GM12864 (cell line): ENCODE measurements at regions not wholly inside any gene's neighbourhood (a gene's known extent, or its start where the extent isn't known, plus 50 kb on each side); places are given as distances from the start of the nearest gene placed in this dataset.

Source experiments
- DNase-seq: peaks from one replicate; pipeline ENCODE4 v3.0.0-alpha.2; 2011; ENCODE audit warnings: low read depth
- H3K4me3 ChIP-seq: 2 replicates; pipeline ENCODE4 v1.5.1; 2011; ENCODE audit warnings: mild to moderate bottlenecking, low read depth, low read length, control low read depth
- CTCF ChIP-seq: IDR thresholded peaks from 2 replicates; pipeline ENCODE4 v1.5.1; 2011; ENCODE audit warnings: low read depth, mild to moderate bottlenecking, moderate library complexity, low read length, control low read depth, inconsistent platforms; ENCODE audit errors: missing control alignments

- TF ChIP-seq CTCF: no peak
- no peak for DNase-seq
- H3K4me3 ChIP-seq: no peak overlapping the region
Observed at GRCh38 chr5:114038756-114039155, 323.1 kb upstream of the KCNN2 start.

GRCh38 chr5:114050087-114050486 is 311.8 kb upstream of the KCNN2 start:
- TF ChIP-seq CTCF: no peak
- no peak overlapping the region for H3K4me3 ChIP-seq
- no peak for DNase-seq

- no peak overlapping the region for H3K4me3 ChIP-seq
- no peak for TF ChIP-seq CTCF
- no peak for DNase-seq
Observed at GRCh38 chr5:114053372-114053771, 308.5 kb upstream of the KCNN2 start.

GRCh38 chr5:114054594-114054993 is 307.3 kb upstream of the KCNN2 start:
- no peak for TF ChIP-seq CTCF
- no peak overlapping the region for H3K4me3 ChIP-seq

GRCh38 chr5:114055318-114056184 is 306.3 kb upstream of the KCNN2 start:
- H3K4me3 ChIP-seq: no peak overlapping the region
- no peak for TF ChIP-seq CTCF
- no peak for DNase-seq

More at GRCh38 chr5:114054594-114054993, 307.3 kb upstream of the KCNN2 start:
- no peak for DNase-seq

- TF ChIP-seq CTCF: no peak
- no peak for DNase-seq
- H3K4me3 ChIP-seq: no peak overlapping the region
Observed at GRCh38 chr5:114056185-114056538, 305.7 kb upstream of the KCNN2 start.

- TF ChIP-seq CTCF: no peak
- no peak overlapping the region for H3K4me3 ChIP-seq
- no peak for DNase-seq
Observed at GRCh38 chr5:114060866-114061265, 301.0 kb upstream of the KCNN2 start.
